ENCODE measurements at regions not wholly inside any gene's neighbourhood (a gene's known extent, or its start where the extent isn't known, plus 50 kb on each side); places are given as distances from the start of the nearest gene placed in this dataset.

DNA sequence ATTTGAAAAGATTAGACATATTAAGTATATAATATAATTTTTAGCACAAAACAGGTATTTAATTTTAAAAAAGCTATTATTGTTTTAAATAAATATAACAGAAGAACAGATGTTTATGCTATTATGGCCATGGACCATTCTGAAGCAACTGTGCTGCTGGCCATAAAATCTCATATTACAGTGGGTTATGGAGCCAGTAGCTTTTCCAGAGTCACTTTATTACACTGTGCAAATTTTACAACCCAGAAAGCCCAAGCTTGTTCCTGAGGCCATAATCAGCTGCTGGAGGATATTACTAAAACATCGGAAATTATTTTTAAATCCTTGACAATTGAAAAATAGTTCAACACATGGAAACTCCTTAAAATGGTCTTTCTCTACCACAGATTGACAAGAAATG, 557.3 kb upstream of the KCNMB2 start:
- DNase-seq (ENCODE audit: low read depth, low spot score), result no peak

GRCh38 chr3:177979703-177980102, 556.5 kb upstream of the KCNMB2 start:
- DNase-seq (ENCODE audit: low read depth, low spot score), result no peak

DNA sequence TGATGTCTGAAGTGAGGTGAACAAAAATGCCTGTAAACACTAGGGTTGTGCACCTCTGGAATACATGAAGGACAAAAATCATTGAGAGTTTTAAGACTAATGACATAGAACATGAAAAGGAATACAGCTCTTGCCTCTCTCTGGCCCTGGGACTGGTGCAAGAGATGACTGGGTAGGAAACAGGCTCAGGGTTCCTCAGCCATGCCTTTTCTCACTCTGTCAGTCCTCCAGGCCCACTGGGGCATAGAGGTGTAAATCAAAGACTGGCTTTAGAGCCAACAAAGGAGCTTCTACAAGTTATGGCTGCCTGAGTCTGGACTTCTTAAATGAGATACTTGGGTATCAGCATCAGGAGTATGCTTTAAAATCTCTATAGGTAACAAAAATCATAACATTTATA, 554.7 kb upstream of the KCNMB2 start:
- DNase-seq (ENCODE audit: low read depth, low spot score), result no peak

- DNase-seq (ENCODE audit: low read depth, low spot score), result no peak
Observed at GRCh38 chr3:177982034-177982433, 554.2 kb upstream of the KCNMB2 start.

DNA sequence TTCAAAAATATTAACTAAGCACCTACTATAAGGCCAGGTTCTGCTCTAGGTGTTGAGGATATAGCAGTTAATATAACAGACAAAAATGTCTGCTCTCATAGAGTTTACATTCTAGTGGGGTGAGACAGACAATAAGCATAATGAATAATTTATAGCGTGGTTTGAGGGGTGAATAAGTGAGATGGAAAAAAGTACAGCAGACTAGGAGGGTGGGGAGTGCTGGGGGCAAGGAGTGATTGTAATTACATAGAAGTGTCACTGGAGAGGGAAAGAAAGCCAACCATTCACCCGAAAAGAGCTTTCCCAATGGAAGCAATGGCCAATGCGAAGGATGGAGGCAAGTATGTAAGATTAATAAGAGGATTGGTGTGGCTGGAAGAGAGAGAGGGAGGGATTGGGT, 552.9 kb upstream of the KCNMB2 start:
- DNase-seq (ENCODE audit: low read depth, low spot score), result no peak

- no peak for DNase-seq (ENCODE audit: low read depth, low spot score)
Observed at GRCh38 chr3:177992993-177993970, 543.0 kb upstream of the KCNMB2 start.

- no peak for DNase-seq (ENCODE audit: low read depth, low spot score)
Observed at GRCh38 chr3:177994976-177995375, 541.3 kb upstream of the KCNMB2 start.

- DNase-seq (ENCODE audit: low read depth, low spot score), result no peak
Observed at GRCh38 chr3:177995381-177996085, 540.7 kb upstream of the KCNMB2 start.

- DNase-seq (ENCODE audit: low read depth, low spot score), result no peak
Observed at GRCh38 chr3:178001670-178002101, 534.5 kb upstream of the KCNMB2 start.

GRCh38 chr3:178002113-178002512, 534.1 kb upstream of the KCNMB2 start:
- no peak for DNase-seq (ENCODE audit: low read depth, low spot score)

GRCh38 chr3:178003756-178004155, 532.5 kb upstream of the KCNMB2 start:
- DNase-seq (ENCODE audit: low read depth, low spot score), result no peak

- DNase-seq (ENCODE audit: low read depth, low spot score), result no peak
Observed at GRCh38 chr3:178005961-178006360, 530.3 kb upstream of the KCNMB2 start.

- DNase-seq (ENCODE audit: low read depth, low spot score), result no peak
Observed at GRCh38 chr3:178010306-178010705, 525.9 kb upstream of the KCNMB2 start.

- DNase-seq (ENCODE audit: low read depth, low spot score), result no peak
Observed at GRCh38 chr3:178019645-178020044, 516.6 kb upstream of the KCNMB2 start.

- no peak for DNase-seq (ENCODE audit: low read depth, low spot score)
Observed at GRCh38 chr3:178022599-178022998, 513.6 kb upstream of the KCNMB2 start.

GRCh38 chr3:178028933-178029332, 507.3 kb upstream of the KCNMB2 start:
- DNase-seq (ENCODE audit: low read depth, low spot score), result no peak

DNA sequence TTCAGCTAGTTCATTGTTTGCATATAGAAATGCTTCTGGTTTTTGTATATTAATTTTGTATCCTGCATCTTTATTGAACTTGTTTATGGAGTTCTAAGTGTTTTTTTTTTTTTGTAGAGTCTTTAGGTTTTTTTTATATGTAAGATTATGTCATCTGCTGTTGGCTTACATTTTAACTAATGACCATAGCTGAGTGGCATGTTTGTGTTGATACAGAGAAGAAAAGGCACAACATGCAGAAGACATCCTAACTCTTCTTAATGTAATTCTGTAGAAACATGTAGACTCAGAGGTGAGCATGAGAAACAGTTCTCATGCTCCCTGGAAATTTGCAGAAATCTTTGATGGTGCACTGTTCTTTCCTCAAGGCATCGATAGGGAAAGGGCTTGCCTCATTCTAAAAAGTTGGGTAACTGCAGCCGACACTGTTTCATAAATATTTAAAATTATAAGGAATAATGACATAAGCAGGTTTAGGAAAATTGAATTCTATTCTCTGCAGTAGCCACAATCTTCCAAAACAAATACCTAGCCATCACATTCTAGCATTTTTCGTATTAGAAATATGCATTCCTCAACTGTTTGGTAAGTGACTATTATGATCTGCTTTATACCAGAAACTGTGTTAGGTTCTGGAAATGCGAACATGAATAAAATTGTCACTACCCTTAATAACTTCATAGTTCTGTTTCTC, 499.6 kb upstream of the KCNMB2 start:
- DNase-seq (ENCODE audit: low read depth, low spot score), result no peak

DNA sequence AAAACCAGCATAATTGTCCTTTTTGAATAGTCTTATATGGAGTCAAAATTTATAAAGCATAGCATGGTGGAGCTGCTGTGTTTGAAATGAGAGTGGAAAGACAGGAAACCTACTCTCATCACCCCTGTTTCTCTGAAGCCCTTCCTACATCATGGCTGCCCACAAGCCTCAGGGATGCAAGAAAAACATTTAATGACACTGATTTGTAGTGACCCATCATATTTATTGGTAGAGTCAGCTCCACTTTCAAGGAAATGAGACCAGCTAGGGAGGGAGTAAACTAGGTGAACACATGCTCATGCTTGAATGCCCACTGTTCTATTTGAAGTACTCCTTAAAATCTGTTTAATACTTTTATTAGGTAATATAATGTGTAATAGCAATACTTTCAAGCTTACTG, 494.3 kb upstream of the KCNMB2 start:
- no peak for DNase-seq (ENCODE audit: low read depth, low spot score)

GRCh38 chr3:178042376-178042775, 493.9 kb upstream of the KCNMB2 start:
- DNase-seq (ENCODE audit: low read depth, low spot score), result no peak

DNA sequence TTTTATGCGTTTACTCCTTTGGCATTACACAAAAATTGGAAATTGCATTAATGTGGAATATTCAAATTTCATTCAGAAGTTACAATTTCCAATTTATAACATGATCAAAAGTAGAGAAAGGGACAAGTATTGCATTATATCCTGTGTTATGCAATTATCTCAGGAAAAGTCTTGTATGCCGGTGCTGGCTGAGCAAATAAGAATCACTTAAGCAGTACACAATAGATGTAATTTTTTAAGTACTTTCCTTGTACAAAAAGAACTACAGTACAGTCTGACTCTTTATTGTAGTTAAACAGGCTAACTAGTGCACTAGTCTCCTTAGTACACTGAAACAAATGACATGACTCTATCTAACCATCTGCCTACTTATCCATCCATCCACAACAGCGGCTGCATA, 493.2 kb upstream of the KCNMB2 start:
- no peak for DNase-seq (ENCODE audit: low read depth, low spot score)

GRCh38 chr3:178044320-178044719, 491.9 kb upstream of the KCNMB2 start:
- DNase-seq (ENCODE audit: low read depth, low spot score), result no peak

DNA sequence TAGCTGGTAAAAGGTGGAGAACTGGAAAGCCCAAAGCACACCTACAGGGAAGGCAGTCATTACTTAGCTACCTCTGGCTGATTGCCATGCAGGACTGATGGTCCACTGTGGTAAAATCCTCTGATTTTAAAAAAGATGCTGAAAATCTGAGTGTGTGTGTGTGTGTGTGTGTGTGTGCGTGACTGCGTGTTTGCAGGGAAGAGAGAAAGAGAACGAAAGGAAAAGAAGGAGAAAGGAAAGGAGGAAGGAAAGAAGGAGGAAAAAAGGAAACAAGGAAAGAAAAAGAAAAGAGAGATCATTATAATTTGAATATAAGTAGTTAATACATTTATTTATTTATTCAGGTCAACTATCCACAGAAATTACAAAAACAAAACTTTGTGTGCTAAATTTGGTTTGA, 488.7 kb upstream of the KCNMB2 start:
- no peak for DNase-seq (ENCODE audit: low read depth, low spot score)
